Superior temporal gyrus (tissue), 1 donor: ENCODE measurements at regions not wholly inside any gene's neighbourhood (a gene's known extent, or its start where the extent isn't known, plus 50 kb on each side); places are given as distances from the start of the nearest gene placed in this dataset.

Experiments
- DNase-seq: peaks from one replicate; pipeline ENCODE4 v3.0.0-alpha.2; 2016; ENCODE audit errors: extremely low spot score

DNA sequence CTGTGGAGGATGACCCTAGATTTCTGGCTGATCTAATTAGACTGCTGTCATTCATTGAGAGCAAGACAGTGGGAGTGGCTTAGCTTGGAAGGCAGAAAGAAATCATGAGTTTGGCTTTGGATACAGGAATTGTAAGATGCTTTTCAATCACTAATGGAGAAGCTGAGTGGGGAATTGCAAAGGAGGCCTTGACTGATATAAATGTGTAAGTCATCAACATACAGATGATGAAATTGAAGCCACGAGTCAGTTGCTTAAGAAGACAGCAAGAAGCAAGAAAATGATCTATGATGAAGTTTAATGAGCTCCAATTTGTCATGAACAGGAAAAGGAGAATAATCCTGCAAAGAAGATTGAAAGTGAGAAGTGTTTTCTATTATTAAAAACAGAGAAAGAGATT is 136.7 kb upstream of the C1QTNF7 start:
- no peak for DNase-seq

- DNase-seq: no peak
Measured at GRCh38 chr4:15293711-15294110, 134.1 kb upstream of the C1QTNF7 start.

GRCh38 chr4:15294202-15294601 is 133.6 kb upstream of the C1QTNF7 start:
- no peak for DNase-seq

DNA sequence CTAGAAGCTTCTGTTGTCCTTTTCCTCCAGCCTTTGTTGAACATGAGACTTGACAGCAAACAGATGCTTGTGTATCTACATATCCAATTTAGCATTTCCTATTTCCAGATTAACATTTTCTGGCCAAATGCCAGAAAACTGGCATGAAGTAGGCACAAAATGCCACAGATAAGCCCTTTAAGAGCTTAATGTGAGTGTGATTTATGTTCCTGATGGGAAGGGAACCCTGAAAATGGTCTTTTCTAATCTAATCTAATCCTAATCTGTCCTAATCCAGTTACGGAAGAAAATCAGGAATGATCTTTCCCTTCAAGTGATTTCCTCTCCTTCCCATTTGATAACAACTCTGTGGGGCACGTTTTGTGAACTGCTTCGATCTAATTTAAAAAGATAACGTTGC is 133.0 kb upstream of the C1QTNF7 start:
- DNase-seq: no peak

DNA sequence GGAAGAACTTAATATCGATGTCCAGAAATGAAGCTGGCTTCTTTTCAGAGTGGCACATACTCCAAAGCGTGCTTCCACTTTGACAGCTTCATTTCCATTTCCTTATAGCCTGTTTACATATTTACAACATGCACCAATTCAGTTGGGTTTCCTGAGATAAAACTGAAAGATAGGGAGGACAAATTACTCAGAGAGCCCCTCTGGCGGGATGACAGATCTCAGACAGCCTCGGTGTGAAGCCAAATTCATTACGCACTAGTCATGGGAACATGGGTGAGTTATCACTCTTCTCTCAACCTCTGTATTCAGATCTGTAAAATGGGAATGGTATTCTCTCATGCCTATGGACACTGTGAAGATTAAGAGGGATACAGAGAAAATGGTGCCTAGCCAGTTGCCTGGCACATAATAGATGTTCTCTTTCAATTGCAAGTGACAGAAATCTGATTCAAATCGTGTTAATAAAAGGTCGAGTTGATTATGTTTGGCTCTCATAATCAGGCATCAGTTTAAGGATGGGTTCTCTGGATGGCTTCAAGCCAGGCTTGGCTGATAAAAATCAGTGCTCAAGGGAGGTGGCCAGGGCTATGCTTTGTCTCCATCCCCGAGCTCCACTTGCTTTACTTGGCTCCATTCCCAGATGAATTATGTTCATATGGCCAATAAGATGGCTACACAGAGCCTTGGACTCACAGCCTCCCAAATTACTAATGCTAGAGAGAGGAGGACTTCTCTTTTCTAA is 132.2 kb upstream of the C1QTNF7 start:
- DNase-seq: no peak

- DNase-seq: no peak
Measured at GRCh38 chr4:15297344-15297743, 130.5 kb upstream of the C1QTNF7 start.

DNA sequence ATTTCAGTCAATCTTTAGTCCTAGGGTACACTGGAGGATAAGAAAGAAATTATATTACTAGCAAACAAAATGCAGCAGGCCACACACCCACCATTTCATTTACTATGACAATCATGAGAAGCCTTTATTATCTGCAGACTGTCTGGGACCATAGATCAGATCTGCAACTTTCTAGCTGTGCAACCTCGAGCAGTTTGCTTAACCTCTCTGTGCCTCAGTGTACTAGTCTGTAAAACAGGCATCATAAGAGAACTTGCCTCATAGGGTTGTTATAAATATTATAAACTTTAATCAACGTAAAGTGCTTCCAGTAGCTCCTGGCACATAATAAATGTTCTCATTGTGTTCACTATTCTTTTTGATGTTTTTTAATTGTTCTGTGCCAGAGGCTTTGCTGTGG is 128.2 kb upstream of the C1QTNF7 start:
- no peak for DNase-seq

DNA sequence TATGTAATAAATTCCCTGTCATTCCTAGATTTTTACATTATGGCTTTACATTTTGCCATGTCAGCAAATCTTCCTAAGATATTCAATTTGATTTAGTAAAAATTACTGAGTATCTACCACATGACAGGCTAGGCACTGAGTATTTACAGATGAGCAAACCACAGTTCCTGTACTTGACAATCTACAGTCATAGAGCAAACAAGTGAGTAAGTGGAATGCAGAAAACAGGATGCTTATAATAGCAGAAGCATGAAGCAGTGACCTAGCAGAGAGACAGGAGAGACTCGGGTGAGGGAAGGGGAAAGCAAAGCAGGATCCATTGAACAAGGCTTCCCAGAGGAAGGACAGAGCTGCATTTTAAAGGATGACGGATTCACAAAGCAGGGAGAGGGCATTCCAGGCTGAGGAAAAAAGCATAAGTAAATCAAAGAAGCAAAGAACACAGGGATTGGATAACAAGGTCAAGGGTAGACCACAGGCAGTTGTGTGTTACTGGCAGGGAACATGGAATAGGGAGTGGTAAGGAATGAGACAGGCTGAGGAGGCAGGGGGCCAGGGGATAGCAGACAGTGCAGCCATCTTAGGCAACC is 124.7 kb upstream of the C1QTNF7 start:
- no peak for DNase-seq

DNA sequence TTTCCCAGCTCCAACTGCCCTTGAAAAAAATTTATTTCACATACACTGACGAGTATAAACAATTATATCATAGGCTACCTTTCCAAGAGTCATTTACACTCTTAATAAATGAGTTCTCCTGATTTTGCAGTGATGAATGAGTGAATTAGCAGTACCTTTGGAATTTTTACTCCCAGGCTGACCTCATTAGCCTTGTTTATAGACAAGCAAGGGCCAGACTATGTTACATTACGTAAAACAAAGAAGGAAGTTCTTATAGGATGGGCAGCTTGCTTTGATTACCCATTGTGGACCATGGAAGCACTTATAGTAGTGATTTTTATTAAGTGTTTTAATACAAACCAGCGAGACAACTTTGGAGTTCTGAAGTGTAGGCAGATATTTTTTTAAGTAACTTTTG is 112.9 kb upstream of the C1QTNF7 start:
- no peak for DNase-seq

DNA sequence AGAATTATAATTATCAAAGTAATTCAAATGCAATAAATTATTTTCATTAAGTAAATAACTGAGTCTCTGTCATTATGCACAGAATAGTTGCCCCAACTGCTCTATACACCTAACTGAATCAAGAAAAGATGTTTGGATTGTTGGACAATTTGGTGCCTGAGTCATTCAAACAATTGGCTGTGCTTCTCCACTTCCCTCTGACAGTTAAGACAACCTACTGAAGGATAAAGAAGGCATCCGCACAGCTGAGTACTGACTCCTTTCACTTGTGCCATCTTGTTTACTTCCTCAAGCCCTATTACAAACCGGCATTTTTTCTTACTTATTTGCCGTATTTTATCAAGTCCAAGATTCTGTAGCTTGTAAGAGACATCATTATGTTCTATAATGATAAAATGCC is 110.6 kb upstream of the C1QTNF7 start:
- no peak for DNase-seq

- no peak for DNase-seq
Measured at GRCh38 chr4:15318621-15319348, 109.0 kb upstream of the C1QTNF7 start.

DNA sequence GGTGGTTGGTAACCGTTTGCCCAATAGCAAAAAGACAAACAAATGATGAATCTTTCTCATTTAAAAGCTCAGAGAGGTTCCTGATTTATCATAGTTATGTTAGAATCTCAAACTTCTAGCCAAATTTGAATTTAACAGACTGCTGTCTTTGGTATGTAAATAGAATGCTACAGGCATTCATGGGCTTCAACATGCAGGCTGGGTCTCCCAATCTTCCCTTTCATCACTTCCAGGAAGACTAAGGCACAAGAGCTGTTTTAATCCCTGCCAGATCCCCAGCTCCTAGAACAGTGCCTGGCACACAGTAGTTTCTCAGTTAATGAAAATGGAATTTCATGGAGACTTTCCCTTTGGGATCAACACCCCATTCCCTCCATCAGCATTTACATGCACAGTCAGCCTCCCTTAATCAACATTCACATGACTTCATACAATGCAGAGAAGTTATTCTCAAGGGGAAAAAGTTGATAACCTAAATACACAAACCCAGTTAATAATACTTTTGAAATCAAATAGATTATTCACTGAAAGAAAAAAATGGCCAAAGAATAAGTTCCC is 107.6 kb upstream of the C1QTNF7 start:
- no peak for DNase-seq

GRCh38 chr4:15322006-15322405 is 105.8 kb upstream of the C1QTNF7 start:
- no peak for DNase-seq

DNA sequence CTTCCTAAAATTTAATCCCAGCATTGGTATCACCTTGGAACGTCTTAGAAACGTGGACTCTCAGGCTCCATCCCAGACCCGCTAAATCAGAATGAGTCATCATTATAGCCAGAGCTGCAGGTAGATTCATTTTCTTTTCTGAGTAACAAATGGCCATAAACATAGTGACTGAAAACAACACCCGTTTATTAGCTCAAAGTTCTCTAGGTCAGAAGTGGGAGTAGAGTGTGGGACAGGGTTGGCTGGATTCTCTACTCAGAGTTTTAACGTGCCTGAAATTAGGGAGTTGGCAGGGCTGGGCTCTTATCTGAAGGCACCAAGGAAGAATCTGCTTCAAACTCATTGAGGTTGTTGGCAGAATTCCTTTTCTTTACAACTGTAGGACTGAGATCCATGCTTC is 101.8 kb upstream of the C1QTNF7 start:
- no peak for DNase-seq

GRCh38 chr4:15327311-15328298 is 100.2 kb upstream of the C1QTNF7 start:
- DNase-seq: no peak

DNA sequence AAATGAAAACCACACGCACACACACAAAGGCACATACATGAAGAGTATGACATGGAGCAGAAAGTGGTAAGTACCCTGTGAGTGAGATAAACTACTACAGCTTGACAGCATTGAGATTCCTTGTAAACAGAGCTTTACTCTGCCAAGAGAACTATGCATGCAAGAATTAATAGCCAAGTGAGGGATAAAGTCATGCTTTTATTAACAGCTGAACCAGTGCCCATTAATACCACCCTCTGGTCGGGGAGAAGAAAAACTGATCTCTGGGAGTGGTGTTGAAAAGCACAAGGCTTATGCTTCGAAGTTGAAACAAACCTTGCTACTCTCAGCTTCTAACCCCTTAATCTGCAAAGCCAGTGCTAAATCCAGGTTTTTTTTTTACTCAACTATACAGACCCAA is 95.9 kb upstream of the C1QTNF7 start:
- DNase-seq: no peak

DNA sequence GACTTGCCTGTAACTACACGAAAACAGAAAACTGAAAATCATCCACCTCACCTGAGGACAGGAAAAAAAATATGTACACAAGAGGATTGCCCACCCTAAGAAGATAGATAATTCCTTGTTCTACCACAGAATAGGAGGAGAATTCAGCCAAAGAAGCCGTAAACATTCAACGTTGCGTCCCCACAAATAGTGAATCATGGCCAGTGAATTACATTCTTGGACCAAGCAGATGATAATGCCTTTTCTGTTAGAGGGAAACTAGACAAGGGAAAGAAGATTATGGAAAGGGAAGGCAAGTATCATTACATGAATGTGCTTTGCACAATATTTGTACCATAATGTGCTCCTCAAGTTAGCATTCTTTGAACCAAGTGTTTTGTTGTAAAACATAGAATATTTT is 95.5 kb upstream of the C1QTNF7 start:
- no peak for DNase-seq

GRCh38 chr4:15333692-15334633 is 93.9 kb upstream of the C1QTNF7 start:
- DNase-seq: no peak

GRCh38 chr4:15336410-15337167 is 91.2 kb upstream of the C1QTNF7 start:
- no peak for DNase-seq
